Naive thymus-derived CD4-positive, alpha-beta T cell (primary cell): ENCODE measurements at regions not wholly inside any gene's neighbourhood (a gene's known extent, or its start where the extent isn't known, plus 50 kb on each side); places are given as distances from the start of the nearest gene placed in this dataset.

Source experiments
- ATAC-seq: fragments of 150-1000 bp; cut with Tn5 transposase; 2 replicates; pipeline ENCODE4 v1.10.0; 2021; ENCODE audit warnings: mild to moderate bottlenecking, moderate library complexity
- CTCF ChIA-PET: fragments of 350-600 bp; sonication (Branson Sonifier 250); formaldehyde crosslinking; loops from one replicate; lab custom pipeline; 2021; ENCODE audit warnings: antibody characterized with exemption; lab: Charles Lee
- POLR2A ChIA-PET: fragments of 350-600 bp; sonication (Branson Sonifier 250); formaldehyde crosslinking; loops from one replicate; lab custom pipeline; 2021; ENCODE audit warnings: antibody characterized with exemption, inconsistent platforms; lab: Charles Lee
- DNase-seq, 9 donors: peaks; one replicate each; pipeline versions ENCODE4 v3.0.0 to v3.0.0-alpha.2; 2020 to 2022; ENCODE audit warnings: mixed read lengths in 1 of 9
- H3K27ac ChIP-seq: one replicate; pipeline ENCODE4 v1.7.0; 2013; ENCODE audit warnings: mild to moderate bottlenecking, low read depth, low read length, moderate library complexity
- H3K27me3 ChIP-seq, 2 donors: one replicate each; pipeline ENCODE4 v1.7.0; 2013; ENCODE audit warnings: low read length in 2 of 2, mild to moderate bottlenecking in 2 of 2, moderate library complexity in 2 of 2; ENCODE audit not compliant: control insufficient read depth in 2 of 2, insufficient read depth in 2 of 2
- H3K36me3 ChIP-seq, 3 experiments: 1 replicate in 2 of 3; 2 replicates in 1 of 3; pipeline ENCODE4 v1.7.0; 2013; ENCODE audit warnings: low read length in 3 of 3, mild to moderate bottlenecking in 3 of 3, moderate library complexity in 1 of 3; ENCODE audit not compliant: insufficient read depth in 3 of 3, control insufficient read depth in 2 of 3
- H3K4me1 ChIP-seq, 2 donors: one replicate each; pipeline ENCODE4 v1.7.0; 2013; ENCODE audit warnings: low read length in 2 of 2, mild to moderate bottlenecking in 2 of 2, moderate library complexity in 1 of 2; ENCODE audit not compliant: control insufficient read depth in 2 of 2, insufficient read depth in 2 of 2
- H3K4me3 ChIP-seq: 2 replicates; pipeline ENCODE4 v1.7.0; 2013; ENCODE audit warnings: mild to moderate bottlenecking, low read length
- H3K9me3 ChIP-seq, 3 experiments: 1 replicate in 2 of 3; 2 replicates in 1 of 3; pipeline ENCODE4 v1.7.0; 2013; ENCODE audit warnings: low read length in 3 of 3; ENCODE audit not compliant: control insufficient read depth in 2 of 3
- H3K27ac Mint-ChIP-seq, 9 donors: one replicate each; pipeline ENCODE4 v1.8.0; 2020 to 2022; ENCODE audit warnings: mixed read lengths in 9 of 9, mild to moderate bottlenecking in 8 of 9, moderate library complexity in 5 of 9, inconsistent platforms in 2 of 9
- H3K27me3 Mint-ChIP-seq, 5 donors: one replicate each; pipeline ENCODE4 v1.8.0; 2021 to 2022; ENCODE audit warnings: mixed read lengths in 5 of 5, mild to moderate bottlenecking in 1 of 5
- H3K36me3 Mint-ChIP-seq, 5 donors: one replicate each; pipeline ENCODE4 v1.8.0; 2020 to 2022; ENCODE audit warnings: mixed read lengths in 5 of 5, mild to moderate bottlenecking in 3 of 5, inconsistent platforms in 1 of 5
- H3K4me1 Mint-ChIP-seq, 7 donors: one replicate each; pipeline ENCODE4 v1.8.0; 2020 to 2022; ENCODE audit warnings: mixed read lengths in 7 of 7, mild to moderate bottlenecking in 3 of 7, inconsistent platforms in 1 of 7
- H3K4me3 Mint-ChIP-seq, 10 donors: one replicate each; pipeline ENCODE4 v1.8.0; 2020 to 2022; ENCODE audit warnings: mild to moderate bottlenecking in 10 of 10, mixed read lengths in 10 of 10, moderate library complexity in 6 of 10, inconsistent platforms in 2 of 10
- H3K9me3 Mint-ChIP-seq, 11 donors: one replicate each; pipeline ENCODE4 v1.8.0; 2020 to 2022; ENCODE audit warnings: mixed read lengths in 11 of 11, mild to moderate bottlenecking in 4 of 11, inconsistent platforms in 1 of 11, moderate library complexity in 1 of 11
- intact Hi-C, 2 donors: fragments of 100-400 bp; cut with micrococcal nuclease; formaldehyde crosslinking; loops; one replicate each; pipeline ENCODE4 v1.15.1; 2023

DNA sequence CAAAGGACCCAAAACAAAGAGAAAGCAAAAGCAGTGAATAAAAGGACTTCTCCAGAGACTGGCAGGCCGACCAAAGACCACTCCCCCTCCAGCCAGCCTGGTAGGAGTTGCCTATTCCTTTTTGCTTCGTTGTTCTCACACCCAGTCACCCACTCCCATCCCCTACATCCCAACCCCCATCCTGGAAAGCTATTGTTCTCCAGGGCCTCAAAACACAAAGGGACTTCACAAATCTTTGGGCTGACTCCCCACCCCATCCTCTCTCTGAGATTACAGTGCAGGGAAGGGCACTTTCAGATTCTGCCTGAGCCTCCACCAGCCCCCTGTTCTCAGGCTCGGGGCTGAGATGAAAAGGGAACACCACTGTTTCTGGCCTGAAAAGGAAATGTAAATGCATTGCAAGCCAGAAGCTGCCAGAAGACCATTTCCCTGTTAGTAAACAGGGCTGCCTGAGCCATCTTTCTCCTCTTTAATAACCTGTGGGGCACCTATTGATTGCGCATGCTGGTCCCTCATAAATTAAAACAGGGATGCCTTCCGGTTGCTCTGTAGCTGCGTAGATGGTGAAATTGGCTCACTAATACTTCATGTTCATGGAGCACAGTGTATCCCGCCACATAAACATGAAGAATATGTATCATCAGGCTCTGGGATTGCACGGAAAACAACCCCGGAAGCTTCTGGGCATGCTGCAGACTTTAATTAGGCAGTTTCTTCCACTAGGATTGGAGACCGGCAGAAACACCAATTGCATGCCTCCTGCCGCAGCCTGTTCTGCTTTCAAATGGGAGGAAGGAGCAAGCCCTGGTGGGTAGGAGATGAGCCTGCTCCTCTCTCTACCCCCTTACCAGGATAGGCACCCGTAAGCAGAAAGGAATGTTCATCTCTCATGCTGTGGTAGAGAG, 130.3 kb upstream of the FUT8 start:
- POLR2A ChIA-PET, result interaction anchor here (0.6 to 1.3 kb wide), 4 partner anchors 19 to 311 kb away, joined by 3 read pairs; no protein-coding TSS in a partner anchor
- Mint-ChIP-seq H3K4me1 (peaks cover 30 to 52% (median 38%) of the 10 kb centered on the region in 7 donors), H3K9me3 (no peaks in the 10 kb centered on the region), H3K4me3 (peak overlapping the region; percentile 62 to 86 (median 82)), H3K36me3 (no peaks in the 10 kb centered on the region), H3K27ac (peak overlapping the region; percentile 81 to 97 (median 87)), H3K27me3 (no peaks in the 10 kb centered on the region)
- peak; percentile 52 for ATAC-seq
- DNase-seq, result peak in 3 of 9 donors; percentile 23 to 28 (median 27)
- Histone ChIP-seq H3K36me3 (no peaks in the 10 kb centered on the region), H3K27ac (peak overlapping the region; percentile 58), H3K4me3 (peak overlapping the region; percentile 33), H3K4me1 (peaks cover 23% of the 10 kb centered on the region in 2 donors), H3K27me3 (no peaks in the 10 kb centered on the region), H3K9me3 (no peaks in the 10 kb centered on the region)
- CTCF ChIA-PET, result interaction anchor here (1.0 to 1.2 kb wide), 2 partner anchors 59 to 130 kb away, joined by 4 to 5 read pairs; partner anchors contain the start of gene FUT8
- intact Hi-C loops, result loop anchor here (2.0 to 10.0 kb wide), 2 partner anchors 117 to 647 kb away; no protein-coding TSS in a partner anchor

DNA sequence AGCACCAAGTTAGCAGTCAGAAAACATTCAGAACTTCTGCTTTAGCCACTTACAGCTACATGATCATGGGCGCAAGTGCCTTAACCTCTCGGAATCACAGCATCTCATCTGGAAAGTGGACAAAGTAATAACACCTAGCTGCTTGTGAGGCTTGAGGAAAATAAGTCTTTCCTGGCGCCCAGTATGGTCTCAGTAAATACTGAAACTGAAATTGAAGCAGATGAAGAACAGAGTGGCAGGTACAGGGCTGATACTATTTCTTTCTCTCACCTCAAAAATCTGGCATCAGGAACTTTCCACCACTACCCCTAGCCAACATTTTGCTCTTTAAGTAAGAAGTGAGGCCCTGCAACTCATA, 129.7 kb upstream of the FUT8 start:
- H3K36me3 Mint-ChIP-seq, result peaks cover 0 to 1% (median 0%) of the 10 kb centered on the region in 5 donors
- intact Hi-C loops, result loop anchor here (2.0 to 10.0 kb wide), 2 partner anchors 118 to 646 kb away; no protein-coding TSS in a partner anchor

DNA sequence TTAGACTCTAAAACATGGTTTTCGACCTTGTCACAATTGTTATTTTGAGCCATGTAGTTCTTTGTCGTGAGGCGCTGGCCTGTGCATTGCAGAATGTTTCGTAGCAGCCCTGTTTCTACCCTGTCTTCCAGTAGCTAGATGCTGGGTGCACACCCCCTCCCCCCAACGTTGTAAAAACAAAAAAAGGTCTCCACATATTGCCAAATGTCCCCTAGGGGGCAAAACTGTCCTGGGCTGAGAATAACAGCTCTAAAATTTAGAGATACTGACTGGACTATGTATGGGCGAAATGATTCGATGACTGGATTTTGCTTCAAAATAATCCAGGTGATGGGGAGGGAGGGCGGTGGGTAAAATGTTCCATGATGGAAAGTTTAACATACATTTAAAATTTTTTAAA, 126.1 kb upstream of the FUT8 start:
- Histone ChIP-seq H3K27ac (no peak overlapping the region), H3K27me3 (no peaks in the 10 kb centered on the region), H3K4me3 (no peak overlapping the region), H3K4me1 (peaks cover 48 to 62% of the 10 kb centered on the region in 2 donors), H3K9me3 (no peaks in the 10 kb centered on the region), H3K36me3 (no peaks in the 10 kb centered on the region)
- peak in 3 of 9 donors; percentile 23 to 30 (median 26) for DNase-seq
- no peaks in the 10 kb centered on the region for H3K27me3 Mint-ChIP-seq
- ChIA-PET POLR2A (interaction anchor here (0.8 to 5.1 kb wide), 8 partner anchors 8 to 782 kb away, joined by 3 to 44 read pairs (median 4); partner anchors contain the start of genes FUT8 and ZBTB1), CTCF (interaction anchor here (0.6 to 2.0 kb wide), 5 partner anchors 8 to 538 kb away, joined by 3 to 7 read pairs (median 3); partner anchors contain the start of gene FUT8)
- H3K4me1 Mint-ChIP-seq, result peaks cover 55 to 92% (median 78%) of the 10 kb centered on the region in 7 donors
- peaks cover 0 to 5% (median 0%) of the 10 kb centered on the region in 11 donors for H3K9me3 Mint-ChIP-seq
- intact Hi-C loops, result loop anchor here (2.0 to 10.0 kb wide), 12 partner anchors 16 to 784 kb away; partner anchors contain the start of gene MAX (in 1 of the 2)
- peak overlapping the region; percentile 20 to 100 (median 98) for H3K27ac Mint-ChIP-seq
- peak overlapping the region in 5 of 10 donors; percentile 15 to 85 (median 82) for H3K4me3 Mint-ChIP-seq
- ATAC-seq, result no peak
- peaks cover 0 to 12% (median 4%) of the 10 kb centered on the region in 5 donors for H3K36me3 Mint-ChIP-seq

More for the DNA sequence above, 129.7 kb upstream of the FUT8 start:
- POLR2A ChIA-PET, result interaction anchor here (0.6 kb wide), 1 partner anchor 310 kb away, joined by 3 read pairs; no protein-coding TSS in a partner anchor
- peak overlapping the region; percentile 81 to 97 (median 87) for H3K27ac Mint-ChIP-seq
- ATAC-seq (no peak), DNase-seq (no peak)
- Histone ChIP-seq H3K36me3 (no peaks in the 10 kb centered on the region), H3K4me3 (peak overlapping the region; percentile 33), H3K4me1 (peaks cover 27 to 30% of the 10 kb centered on the region in 2 donors), H3K9me3 (no peaks in the 10 kb centered on the region), H3K27me3 (no peaks in the 10 kb centered on the region), H3K27ac (peak overlapping the region; percentile 58)
- CTCF ChIA-PET, result interaction anchor here (1.0 to 1.2 kb wide), 2 partner anchors 60 to 129 kb away, joined by 4 to 5 read pairs; partner anchors contain the start of gene FUT8
- no peaks in the 10 kb centered on the region for H3K27me3 Mint-ChIP-seq
- H3K9me3 Mint-ChIP-seq, result peaks cover 0 to 2% (median 0%) of the 10 kb centered on the region in 11 donors
- H3K4me1 Mint-ChIP-seq, result peaks cover 34 to 58% (median 44%) of the 10 kb centered on the region in 7 donors
- H3K4me3 Mint-ChIP-seq, result peak overlapping the region; percentile 62 to 86 (median 82)

DNA sequence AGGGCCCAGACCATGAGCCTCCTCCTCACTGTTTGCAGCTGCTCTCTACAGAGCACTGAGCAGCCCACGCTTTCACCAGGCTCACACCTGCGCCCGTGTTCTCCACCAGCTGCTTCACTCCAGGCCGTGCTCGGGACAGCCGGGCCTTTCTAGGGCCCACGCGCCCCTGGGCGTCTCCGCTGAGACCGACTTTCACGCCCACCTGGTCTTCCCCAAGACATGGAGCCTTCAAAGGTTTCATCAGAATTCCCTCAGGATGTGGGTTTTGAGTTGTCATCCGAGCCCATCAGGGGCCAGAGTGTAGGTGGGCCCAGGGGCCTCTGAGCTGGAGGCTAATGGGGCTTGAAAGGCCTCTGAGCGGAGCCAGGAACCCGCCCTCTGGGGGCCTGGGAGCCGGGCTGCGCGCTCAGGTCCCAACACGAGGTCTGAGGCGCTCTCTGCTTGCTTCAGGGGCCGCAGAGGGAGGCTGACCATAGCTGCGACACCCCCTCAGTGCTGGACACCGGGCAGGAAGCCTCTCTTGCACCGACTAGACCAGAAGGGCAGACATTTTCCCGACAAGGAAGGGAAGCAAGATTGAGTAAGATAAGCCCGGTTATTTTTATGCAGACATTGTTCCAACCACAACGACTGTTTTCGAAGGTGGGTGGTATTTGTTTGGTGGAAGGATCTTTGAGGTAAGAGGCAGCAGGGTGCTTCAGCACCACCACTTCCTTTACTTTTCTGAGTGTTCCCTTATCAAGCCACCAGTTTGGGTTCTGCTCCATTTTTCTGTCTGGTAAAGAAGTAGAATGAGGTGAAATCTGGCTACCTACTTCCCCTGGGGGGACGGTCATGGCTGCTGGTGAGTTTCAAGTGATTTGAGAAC, 125.0 kb upstream of the FUT8 start:
- peaks cover 51 to 90% (median 77%) of the 10 kb centered on the region in 7 donors for H3K4me1 Mint-ChIP-seq
- no peaks in the 10 kb centered on the region for H3K27me3 Mint-ChIP-seq
- H3K9me3 Mint-ChIP-seq, result peaks cover 0 to 9% (median 0%) of the 10 kb centered on the region in 11 donors
- peak overlapping the region; percentile 75 to 91 (median 85) for H3K4me3 Mint-ChIP-seq
- no peaks in the 10 kb centered on the region for H3K27me3 ChIP-seq
- intact Hi-C loops, result loop anchor here (1.0 to 10.0 kb wide), 19 partner anchors 15 to 783 kb away; partner anchors contain the start of genes MAX (in 2 of the 2), FNTB (in 1 of the 2) and FUT8 (in 1 of the 2)
- H3K27ac Mint-ChIP-seq, result peak overlapping the region; percentile 90 to 100 (median 98)
- ATAC-seq (peak; percentile 84), DNase-seq (peak in 8 of 9 donors; percentile 51 to 80 (median 75))
- H3K4me1 ChIP-seq, result peaks cover 49 to 59% of the 10 kb centered on the region in 2 donors
- peak overlapping the region; percentile 27 for H3K4me3 ChIP-seq
- H3K27ac ChIP-seq, result peak overlapping the region; percentile 69
- H3K36me3 Mint-ChIP-seq, result peaks cover 0 to 14% (median 4%) of the 10 kb centered on the region in 5 donors
- ChIA-PET POLR2A (interaction anchor here (0.6 to 5.1 kb wide), 13 partner anchors 8 to 1606 kb away, joined by 3 to 44 read pairs (median 5); partner anchors contain the start of genes FUT8 and ZBTB1), CTCF (interaction anchor here (0.6 to 2.5 kb wide), 6 partner anchors 9 to 537 kb away, joined by 3 to 8 read pairs (median 3); partner anchors contain the start of gene FUT8)
- no peaks in the 10 kb centered on the region for H3K9me3 ChIP-seq
- H3K36me3 ChIP-seq, result no peaks in the 10 kb centered on the region

DNA sequence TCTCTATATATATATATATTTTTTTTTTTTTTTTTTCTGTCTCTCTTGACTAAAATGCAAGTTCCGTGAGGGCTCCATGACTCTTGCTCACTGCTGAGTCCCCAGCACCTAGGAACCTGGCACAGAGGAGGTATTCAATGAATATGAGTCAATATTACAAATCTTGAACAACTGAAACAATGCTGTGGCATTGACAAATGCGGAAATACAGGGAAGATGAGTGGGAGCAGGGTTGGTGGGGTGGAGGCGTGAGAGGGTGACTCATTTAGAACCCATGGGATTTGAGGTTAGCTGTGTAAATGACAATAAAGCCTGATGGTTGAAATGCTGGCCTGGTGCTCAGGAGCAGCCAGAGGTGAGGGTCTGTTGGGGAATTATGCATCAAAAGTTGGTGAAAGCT, 121.7 kb upstream of the FUT8 start:
- Histone ChIP-seq H3K4me3 (no peak overlapping the region), H3K36me3 (no peaks in the 10 kb centered on the region), H3K4me1 (peaks cover 41 to 50% of the 10 kb centered on the region in 2 donors), H3K27ac (no peak overlapping the region), H3K9me3 (no peaks in the 10 kb centered on the region), H3K27me3 (no peaks in the 10 kb centered on the region)
- Mint-ChIP-seq H3K9me3 (peaks cover 0 to 9% (median 0%) of the 10 kb centered on the region in 11 donors), H3K36me3 (peaks cover 0 to 17% (median 4%) of the 10 kb centered on the region in 5 donors), H3K4me3 (peak overlapping the region in 8 of 10 donors; percentile 1 to 67 (median 56)), H3K27me3 (no peaks in the 10 kb centered on the region), H3K4me1 (peaks cover 38 to 72% (median 59%) of the 10 kb centered on the region in 7 donors), H3K27ac (peak overlapping the region; percentile 37 to 100 (median 67))
- POLR2A ChIA-PET, result interaction anchor here (1.4 to 5.1 kb wide), 2 partner anchors 52 to 121 kb away, joined by 3 to 44 read pairs; partner anchors contain the start of gene FUT8
- no peak for ATAC-seq
- CTCF ChIA-PET, result no interaction called here
- DNase-seq, result peak in 1 of 9 donors; percentile 62
- intact Hi-C loops, result no loop called here
